ENCODE measurements at regions not wholly inside any gene's neighbourhood (a gene's known extent, or its start where the extent isn't known, plus 50 kb on each side); places are given as distances from the start of the nearest gene placed in this dataset.

DNA sequence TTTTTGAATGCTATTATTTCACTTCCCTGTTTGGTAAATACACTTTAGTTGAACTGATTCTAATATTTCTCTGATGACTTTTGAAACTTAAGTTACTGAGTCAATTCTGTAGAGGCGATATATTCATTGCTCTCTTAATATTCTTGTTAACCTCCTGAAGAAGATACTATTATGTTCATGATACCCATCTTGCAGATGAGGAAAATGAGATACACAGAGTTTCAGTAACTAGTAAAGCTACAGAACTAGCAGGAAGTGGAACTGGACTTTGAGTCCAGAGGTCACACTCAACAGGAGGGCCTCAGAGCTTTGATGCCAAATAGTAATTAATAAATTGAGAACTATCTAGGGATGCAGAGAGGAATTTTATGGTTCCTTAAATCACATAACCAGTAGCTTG lies 70.0 kb downstream of the PCDH7 start:
- TF ChIP-seq, protein P1, sequence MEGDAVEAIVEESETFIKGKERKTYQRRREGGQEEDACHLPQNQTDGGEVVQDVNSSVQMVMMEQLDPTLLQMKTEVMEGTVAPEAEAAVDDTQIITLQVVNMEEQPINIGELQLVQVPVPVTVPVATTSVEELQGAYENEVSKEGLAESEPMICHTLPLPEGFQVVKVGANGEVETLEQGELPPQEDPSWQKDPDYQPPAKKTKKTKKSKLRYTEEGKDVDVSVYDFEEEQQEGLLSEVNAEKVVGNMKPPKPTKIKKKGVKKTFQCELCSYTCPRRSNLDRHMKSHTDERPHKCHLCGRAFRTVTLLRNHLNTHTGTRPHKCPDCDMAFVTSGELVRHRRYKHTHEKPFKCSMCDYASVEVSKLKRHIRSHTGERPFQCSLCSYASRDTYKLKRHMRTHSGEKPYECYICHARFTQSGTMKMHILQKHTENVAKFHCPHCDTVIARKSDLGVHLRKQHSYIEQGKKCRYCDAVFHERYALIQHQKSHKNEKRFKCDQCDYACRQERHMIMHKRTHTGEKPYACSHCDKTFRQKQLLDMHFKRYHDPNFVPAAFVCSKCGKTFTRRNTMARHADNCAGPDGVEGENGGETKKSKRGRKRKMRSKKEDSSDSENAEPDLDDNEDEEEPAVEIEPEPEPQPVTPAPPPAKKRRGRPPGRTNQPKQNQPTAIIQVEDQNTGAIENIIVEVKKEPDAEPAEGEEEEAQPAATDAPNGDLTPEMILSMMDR (IDR thresholded peaks at IDR 0.05): no peak
- no peak for TF ChIP-seq POLR2A (IDR thresholded peaks at IDR 0.05)
